ENCODE measurements at regions not wholly inside any gene's neighbourhood (a gene's known extent, or its start where the extent isn't known, plus 50 kb on each side); places are given as distances from the start of the nearest gene placed in this dataset.
A peak's percentile ranks its signal among the peaks of the same experiment; 100 is the strongest.

DNA sequence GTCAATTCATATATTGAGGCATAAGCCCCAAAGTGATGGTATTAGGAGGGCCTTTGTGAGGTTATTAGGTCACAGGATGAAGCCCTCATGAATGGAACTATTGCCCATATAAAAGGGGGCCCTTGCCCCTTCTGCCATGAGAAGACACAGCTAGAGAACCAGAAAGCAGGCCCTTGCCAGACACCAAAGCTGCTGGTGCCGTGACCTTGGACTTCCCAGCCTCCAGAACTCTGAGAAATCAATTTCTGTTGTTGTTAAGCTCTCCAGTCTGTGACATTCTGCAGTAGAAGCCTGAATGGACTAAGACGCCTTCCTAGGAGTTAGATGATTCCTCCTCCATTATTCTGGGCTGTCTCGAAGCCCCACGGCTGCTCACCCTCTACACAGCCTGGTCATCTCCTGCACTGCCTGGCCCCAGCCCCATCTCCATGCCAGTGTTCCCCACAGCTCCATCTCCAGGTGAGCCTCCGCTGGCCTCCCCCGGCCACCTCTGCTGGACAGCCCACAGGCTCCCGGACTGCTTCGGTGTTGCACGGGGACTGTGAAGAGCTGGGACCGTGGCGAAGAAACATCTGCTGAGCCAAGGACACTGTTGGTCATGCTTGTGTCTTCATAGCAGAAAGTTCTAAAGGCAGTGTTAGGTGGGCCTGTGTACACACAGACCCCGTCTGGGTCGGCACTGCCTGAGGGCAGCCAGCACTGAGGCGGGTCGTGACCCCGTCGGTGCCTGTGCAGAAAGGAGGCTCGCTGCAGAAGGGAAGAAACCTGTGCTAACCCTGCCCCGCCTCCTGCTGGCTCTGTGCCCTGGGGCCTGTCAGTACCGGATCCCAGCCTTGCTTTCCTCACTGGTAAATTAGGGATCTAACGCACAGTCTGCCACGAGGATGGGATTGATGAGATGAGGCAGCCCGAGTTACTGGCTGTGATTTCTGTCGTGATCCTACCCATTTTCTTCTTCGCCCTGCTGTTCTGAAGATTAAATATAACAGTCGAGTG is 55.1 kb upstream of the CNOT6 start:
- Histone ChIP-seq H3K9me3 (ENCODE audit: control insufficient read depth, insufficient read depth, low read length) (no peaks in the 10 kb centered on the region), H3K36me3 (ENCODE audit: control insufficient read depth, low read length) (no peaks in the 10 kb centered on the region), H3K4me3 (ENCODE audit: low read length) (no peak overlapping the region), H3K79me2 (ENCODE audit: control insufficient read depth, low read length) (no peaks in the 10 kb centered on the region), H3K4me2 (ENCODE audit: low read length) (no peak overlapping the region), H3K9me2 (replicated peaks; ENCODE audit: control insufficient read depth, low read length) (no peaks in the 10 kb centered on the region), H3F3A (ENCODE audit: control insufficient read depth, insufficient read depth) (no peaks in the 10 kb centered on the region), H4K20me1 (ENCODE audit: control insufficient read depth, insufficient read depth, low read depth, low read length) (no peaks in the 10 kb centered on the region), H3K4me1 (ENCODE audit: control insufficient read depth, low read length) (no peaks in the 10 kb centered on the region), H3K27me3 (ENCODE audit: control insufficient read depth, low read length) (no peaks in the 10 kb centered on the region), H3K27ac (ENCODE audit: low read depth, low read length) (no peak overlapping the region)
- TF ChIP-seq, protein P1, sequence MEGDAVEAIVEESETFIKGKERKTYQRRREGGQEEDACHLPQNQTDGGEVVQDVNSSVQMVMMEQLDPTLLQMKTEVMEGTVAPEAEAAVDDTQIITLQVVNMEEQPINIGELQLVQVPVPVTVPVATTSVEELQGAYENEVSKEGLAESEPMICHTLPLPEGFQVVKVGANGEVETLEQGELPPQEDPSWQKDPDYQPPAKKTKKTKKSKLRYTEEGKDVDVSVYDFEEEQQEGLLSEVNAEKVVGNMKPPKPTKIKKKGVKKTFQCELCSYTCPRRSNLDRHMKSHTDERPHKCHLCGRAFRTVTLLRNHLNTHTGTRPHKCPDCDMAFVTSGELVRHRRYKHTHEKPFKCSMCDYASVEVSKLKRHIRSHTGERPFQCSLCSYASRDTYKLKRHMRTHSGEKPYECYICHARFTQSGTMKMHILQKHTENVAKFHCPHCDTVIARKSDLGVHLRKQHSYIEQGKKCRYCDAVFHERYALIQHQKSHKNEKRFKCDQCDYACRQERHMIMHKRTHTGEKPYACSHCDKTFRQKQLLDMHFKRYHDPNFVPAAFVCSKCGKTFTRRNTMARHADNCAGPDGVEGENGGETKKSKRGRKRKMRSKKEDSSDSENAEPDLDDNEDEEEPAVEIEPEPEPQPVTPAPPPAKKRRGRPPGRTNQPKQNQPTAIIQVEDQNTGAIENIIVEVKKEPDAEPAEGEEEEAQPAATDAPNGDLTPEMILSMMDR (IDR thresholded peaks at IDR 0.05; ENCODE audit: low read depth, low read length, poor library complexity, severe bottlenecking): no peak
- no peak for TF ChIP-seq EZH2phosphoT487 (IDR thresholded peaks at IDR 0.05; ENCODE audit: borderline replicate concordance, low read length)

DNA sequence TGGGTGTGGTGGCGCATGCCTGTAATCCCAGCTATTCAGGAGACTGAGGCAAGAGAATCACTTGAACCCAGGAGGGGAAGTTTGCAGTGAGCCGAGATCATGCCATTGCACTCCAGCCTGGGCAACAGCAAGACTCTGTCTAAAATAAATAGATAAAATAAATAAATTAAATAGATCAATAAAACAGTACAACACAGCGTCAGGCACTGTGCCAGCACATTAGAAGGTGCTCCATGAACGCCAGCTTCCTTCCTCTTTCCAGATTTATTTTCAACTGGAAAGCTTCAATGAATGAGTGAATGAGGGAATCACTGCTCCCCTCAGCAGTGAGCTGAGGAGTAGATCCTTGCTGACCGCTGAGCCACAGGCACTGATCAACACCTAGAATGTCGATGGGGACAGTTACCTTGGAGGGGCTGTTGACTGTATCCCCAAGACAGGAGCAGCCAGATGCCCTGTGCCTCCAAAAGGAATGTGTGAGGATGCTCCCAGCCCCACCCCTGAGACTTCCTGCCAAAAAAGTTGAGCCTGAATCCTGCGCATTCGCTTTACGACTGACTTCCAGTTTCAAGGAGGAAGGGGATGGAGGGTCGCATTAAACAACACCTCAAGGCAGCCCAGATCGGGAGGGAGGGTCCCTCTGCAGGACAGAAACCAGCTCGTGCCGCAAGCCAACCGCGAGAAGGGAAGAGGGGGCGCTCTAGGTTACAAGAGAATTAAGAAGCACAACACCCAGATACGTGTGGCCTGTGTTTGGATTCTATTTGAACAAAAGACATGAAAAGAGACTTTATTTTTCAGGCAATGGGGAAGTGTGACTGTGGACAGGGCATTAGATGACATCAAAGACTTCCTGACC is 54.0 kb upstream of the CNOT6 start:
- Histone ChIP-seq H3K9me2 (replicated peaks; ENCODE audit: control insufficient read depth, low read length) (no peaks in the 10 kb centered on the region), H3K79me2 (ENCODE audit: control insufficient read depth, low read length) (no peaks in the 10 kb centered on the region), H3K27me3 (ENCODE audit: control insufficient read depth, low read length) (no peaks in the 10 kb centered on the region), H3K36me3 (ENCODE audit: control insufficient read depth, low read length) (no peaks in the 10 kb centered on the region), H3K27ac (ENCODE audit: low read depth, low read length) (no peak overlapping the region), H3F3A (ENCODE audit: control insufficient read depth, insufficient read depth) (no peaks in the 10 kb centered on the region), H3K4me3 (ENCODE audit: low read length) (no peak overlapping the region), H4K20me1 (ENCODE audit: control insufficient read depth, insufficient read depth, low read depth, low read length) (no peaks in the 10 kb centered on the region), H3K9me3 (ENCODE audit: control insufficient read depth, insufficient read depth, low read length) (no peaks in the 10 kb centered on the region), H3K4me1 (ENCODE audit: control insufficient read depth, low read length) (no peaks in the 10 kb centered on the region), H3K4me2 (ENCODE audit: low read length) (no peak overlapping the region)
- TF ChIP-seq, protein P1 (IDR thresholded peaks at IDR 0.05; ENCODE audit: low read depth, low read length, poor library complexity, severe bottlenecking): peak; percentile 25
- no peak for TF ChIP-seq EZH2phosphoT487 (IDR thresholded peaks at IDR 0.05; ENCODE audit: borderline replicate concordance, low read length)

DNA sequence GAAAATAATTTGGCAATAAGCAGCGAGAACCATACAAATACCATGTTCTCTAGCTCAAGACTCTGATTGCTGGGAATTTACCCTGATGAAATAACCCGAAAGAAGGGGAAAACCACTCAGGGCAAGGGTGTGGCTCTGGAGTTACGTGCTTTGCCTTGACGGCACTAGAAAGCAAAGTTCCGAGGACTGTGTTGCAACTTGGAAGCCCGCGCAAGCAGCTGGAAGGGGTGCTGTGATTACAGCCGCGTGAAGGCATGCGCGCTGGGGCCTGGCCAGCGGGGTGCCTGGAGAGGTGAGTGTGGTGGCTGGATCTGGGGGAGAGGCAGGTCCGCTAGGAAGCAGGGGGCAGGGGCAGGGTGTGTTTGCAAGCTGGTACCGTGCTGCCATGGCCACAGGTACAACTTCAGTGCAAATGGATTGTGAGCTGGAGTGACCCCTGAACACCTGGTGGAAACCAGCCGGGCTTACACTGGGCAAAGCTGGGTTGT is 52.6 kb upstream of the CNOT6 start:
- Histone ChIP-seq H4K20me1 (ENCODE audit: control insufficient read depth, insufficient read depth, low read depth, low read length) (no peaks in the 10 kb centered on the region), H3K27me3 (ENCODE audit: control insufficient read depth, low read length) (no peaks in the 10 kb centered on the region), H3K79me2 (ENCODE audit: control insufficient read depth, low read length) (no peaks in the 10 kb centered on the region), H3K9me3 (ENCODE audit: control insufficient read depth, insufficient read depth, low read length) (no peaks in the 10 kb centered on the region), H3K4me1 (ENCODE audit: control insufficient read depth, low read length) (no peaks in the 10 kb centered on the region), H3K4me2 (ENCODE audit: low read length) (no peak overlapping the region), H3K4me3 (ENCODE audit: low read length) (no peak overlapping the region), H3F3A (ENCODE audit: control insufficient read depth, insufficient read depth) (no peaks in the 10 kb centered on the region), H3K27ac (ENCODE audit: low read depth, low read length) (no peak overlapping the region), H3K9me2 (replicated peaks; ENCODE audit: control insufficient read depth, low read length) (no peaks in the 10 kb centered on the region), H3K36me3 (ENCODE audit: control insufficient read depth, low read length) (no peaks in the 10 kb centered on the region)
- TF ChIP-seq, protein P1 (IDR thresholded peaks at IDR 0.05; ENCODE audit: low read depth, low read length, poor library complexity, severe bottlenecking): no peak
- TF ChIP-seq EZH2phosphoT487 (IDR thresholded peaks at IDR 0.05; ENCODE audit: borderline replicate concordance, low read length): no peak
